Thyroid gland (tissue), 4 donors: ENCODE measurements at regions not wholly inside any gene's neighbourhood (a gene's known extent, or its start where the extent isn't known, plus 50 kb on each side); places are given as distances from the start of the nearest gene placed in this dataset.

Source experiments
- POLR2A ChIP-seq, 2 donors: fragments of 450-650 bp; IDR thresholded peaks; one replicate each; pipeline ENCODE4 v1.6.1; 2017; ENCODE audit warnings: antibody characterized with exemption in 2 of 2, mild to moderate bottlenecking in 2 of 2, moderate library complexity in 1 of 2
- TF ChIP-seq, protein P1 (sequence below), 6 experiments: fragments of 200-600 bp in 3 of 6; fragments of 450-650 bp in 3 of 6; sonication (generic) in 3 of 6; IDR thresholded peaks; one replicate each; pipeline ENCODE4 v1.5.1; 2016 to 2019; ENCODE audit warnings: antibody characterized with exemption in 6 of 6, mild to moderate bottlenecking in 2 of 6, inconsistent platforms in 1 of 6, moderate library complexity in 1 of 6

DNA sequence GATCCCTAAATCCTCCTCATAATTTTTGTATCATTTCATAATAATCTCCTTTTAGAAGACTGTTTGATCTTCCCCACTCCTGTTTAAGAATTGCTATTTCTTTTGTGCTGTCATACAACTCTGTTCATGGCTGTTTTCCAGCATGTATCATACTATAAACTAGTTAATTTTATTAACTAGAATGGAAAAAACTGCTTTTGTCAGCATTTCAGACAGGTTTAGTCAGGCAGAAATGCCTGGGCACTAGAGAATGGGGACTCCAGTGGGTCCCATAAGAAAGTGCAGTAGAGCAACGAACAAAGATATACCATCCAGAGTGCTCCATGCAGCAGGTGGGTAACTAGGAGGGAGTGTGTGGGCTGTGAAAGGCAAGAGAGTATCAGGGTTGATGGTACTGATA, 523.9 kb downstream of the PLOD2 start:
- TF ChIP-seq, protein P1, sequence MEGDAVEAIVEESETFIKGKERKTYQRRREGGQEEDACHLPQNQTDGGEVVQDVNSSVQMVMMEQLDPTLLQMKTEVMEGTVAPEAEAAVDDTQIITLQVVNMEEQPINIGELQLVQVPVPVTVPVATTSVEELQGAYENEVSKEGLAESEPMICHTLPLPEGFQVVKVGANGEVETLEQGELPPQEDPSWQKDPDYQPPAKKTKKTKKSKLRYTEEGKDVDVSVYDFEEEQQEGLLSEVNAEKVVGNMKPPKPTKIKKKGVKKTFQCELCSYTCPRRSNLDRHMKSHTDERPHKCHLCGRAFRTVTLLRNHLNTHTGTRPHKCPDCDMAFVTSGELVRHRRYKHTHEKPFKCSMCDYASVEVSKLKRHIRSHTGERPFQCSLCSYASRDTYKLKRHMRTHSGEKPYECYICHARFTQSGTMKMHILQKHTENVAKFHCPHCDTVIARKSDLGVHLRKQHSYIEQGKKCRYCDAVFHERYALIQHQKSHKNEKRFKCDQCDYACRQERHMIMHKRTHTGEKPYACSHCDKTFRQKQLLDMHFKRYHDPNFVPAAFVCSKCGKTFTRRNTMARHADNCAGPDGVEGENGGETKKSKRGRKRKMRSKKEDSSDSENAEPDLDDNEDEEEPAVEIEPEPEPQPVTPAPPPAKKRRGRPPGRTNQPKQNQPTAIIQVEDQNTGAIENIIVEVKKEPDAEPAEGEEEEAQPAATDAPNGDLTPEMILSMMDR (IDR thresholded peaks at IDR 0.05): no peak
- TF ChIP-seq POLR2A (IDR thresholded peaks at IDR 0.05): no peak
